GM18868 (cell line): ENCODE measurements at regions not wholly inside any gene's neighbourhood (a gene's known extent, or its start where the extent isn't known, plus 50 kb on each side); places are given as distances from the start of the nearest gene placed in this dataset.
"Not testable (repeated sequence)": the region's sequence is repeated elsewhere in the genome, so short reads cannot be mapped to it uniquely, and the experiment has no call there.

Experiments
- ATAC-seq: cut with Tn5 transposase; IDR thresholded peaks from one replicate; pipeline ENCODE4 v1.9.1; 2021; ENCODE audit warnings: mild to moderate bottlenecking, moderate library complexity; ENCODE audit not compliant: unreplicated experiment

GRCh38 chr4:123535037-123535748, 138.6 kb downstream of the SPRY1 start:
- ATAC-seq: no peak

- peak; percentile 82 for ATAC-seq
Observed at GRCh38 chr4:123536225-123536624, 139.6 kb downstream of the SPRY1 start.

- ATAC-seq: not testable (repeated sequence)
Observed at GRCh38 chr4:123537906-123538402, 141.4 kb downstream of the SPRY1 start.

- ATAC-seq: no peak
Observed at GRCh38 chr4:123545667-123546572, 149.3 kb downstream of the SPRY1 start.

- no peak for ATAC-seq
Observed at GRCh38 chr4:123546573-123547060, 150.0 kb downstream of the SPRY1 start.

- ATAC-seq: no peak
Observed at GRCh38 chr4:123547216-123548165, 150.9 kb downstream of the SPRY1 start.

- ATAC-seq: no peak
Observed at GRCh38 chr4:123553279-123553678, 156.7 kb downstream of the SPRY1 start.

GRCh38 chr4:123553733-123554637, 157.4 kb downstream of the SPRY1 start:
- ATAC-seq: no peak

GRCh38 chr4:123554801-123555232, 158.2 kb downstream of the SPRY1 start:
- ATAC-seq: peak; percentile 40

- no peak for ATAC-seq
Observed at GRCh38 chr4:123555233-123555806, 158.7 kb downstream of the SPRY1 start.

- no peak for ATAC-seq
Observed at GRCh38 chr4:123555807-123556273, 159.2 kb downstream of the SPRY1 start.

GRCh38 chr4:123556526-123556925, 159.9 kb downstream of the SPRY1 start:
- no peak for ATAC-seq

- no peak for ATAC-seq
Observed at GRCh38 chr4:123557857-123558536, 161.4 kb downstream of the SPRY1 start.

GRCh38 chr4:123558865-123559264, 162.3 kb downstream of the SPRY1 start:
- ATAC-seq: no peak

- ATAC-seq: no peak
Observed at GRCh38 chr4:123559955-123560871, 163.6 kb downstream of the SPRY1 start.

GRCh38 chr4:123561525-123561924, 164.9 kb downstream of the SPRY1 start:
- no peak for ATAC-seq

GRCh38 chr4:123562994-123563750, 166.6 kb downstream of the SPRY1 start:
- no peak for ATAC-seq
